GM23338 (cell line): ENCODE measurements at regions not wholly inside any gene's neighbourhood (a gene's known extent, or its start where the extent isn't known, plus 50 kb on each side); places are given as distances from the start of the nearest gene placed in this dataset.

ENCODE experiments used
- ATAC-seq: fragments of 200-7000 bp; cut with Tn5 transposase; 3 replicates; pipeline ENCODE4 v1.9.1; 2020
- DNase-seq: peaks from one replicate; pipeline ENCODE4 v3.0.0-alpha.2; 2015; ENCODE audit warnings: low spot score
- H2AFZ ChIP-seq: fragments of 200-600 bp; sonication (generic); 2 replicates; pipeline ENCODE4 v1.8.0; 2016; ENCODE audit warnings: antibody characterized with exemption, mild to moderate bottlenecking, moderate library complexity
- H3F3A ChIP-seq: fragments of 200-600 bp; sonication (generic); replicated peaks from 2 replicates; pipeline ENCODE4 v1.8.0; 2017; ENCODE audit warnings: antibody characterized with exemption, mixed run types, low read depth
- H3K27ac ChIP-seq: fragments of 200-600 bp; sonication (generic); 2 replicates; pipeline ENCODE4 v1.6.1; 2016; ENCODE audit warnings: low read depth
- H3K27me3 ChIP-seq: fragments of 200-600 bp; sonication (generic); 2 replicates; pipeline ENCODE4 v1.8.0; 2016; ENCODE audit warnings: mild to moderate bottlenecking, mixed run types, moderate library complexity; ENCODE audit not compliant: insufficient read depth
- H3K36me3 ChIP-seq: fragments of 200-600 bp; sonication (generic); 2 replicates; pipeline ENCODE4 v1.8.0; 2016; ENCODE audit warnings: mild to moderate bottlenecking; ENCODE audit not compliant: insufficient read depth
- H3K4me1 ChIP-seq: fragments of 200-600 bp; sonication (generic); 2 replicates; pipeline ENCODE4 v1.8.0; 2016; ENCODE audit warnings: mild to moderate bottlenecking, moderate library complexity; ENCODE audit not compliant: insufficient read depth
- H3K4me2 ChIP-seq: fragments of 200-600 bp; sonication (generic); 2 replicates; pipeline ENCODE4 v1.7.1; 2017; ENCODE audit warnings: mixed run types
- H3K4me3 ChIP-seq: fragments of 200-600 bp; sonication (generic); 2 replicates; pipeline ENCODE4 v1.6.1; 2016; ENCODE audit warnings: mixed run types
- H3K79me2 ChIP-seq: fragments of 200-600 bp; sonication (generic); replicated peaks from 2 replicates; pipeline ENCODE4 v1.8.0; 2017; ENCODE audit warnings: mild to moderate bottlenecking; ENCODE audit not compliant: insufficient read depth
- H3K9me2 ChIP-seq: fragments of 200-600 bp; sonication (generic); 2 replicates; pipeline ENCODE4 v1.8.0; 2017; ENCODE audit not compliant: insufficient read depth
- H4K20me1 ChIP-seq: fragments of 200-600 bp; sonication (generic); replicated peaks from 2 replicates; pipeline ENCODE4 v1.8.0; 2017; ENCODE audit warnings: mild to moderate bottlenecking; ENCODE audit not compliant: insufficient read depth
- H3K27ac Mint-ChIP-seq: 2 replicates; pipeline ENCODE4 v1.8.0; 2020; ENCODE audit warnings: inconsistent platforms, mild to moderate bottlenecking, moderate library complexity, mixed read lengths
- H3K27me3 Mint-ChIP-seq: 3 replicates; pipeline ENCODE4 v1.8.0; 2022; ENCODE audit warnings: low read depth, mild to moderate bottlenecking, moderate library complexity, mixed read lengths, inconsistent platforms; ENCODE audit not compliant: insufficient read depth, poor library complexity
- H3K36me3 Mint-ChIP-seq: 3 replicates; pipeline ENCODE4 v1.8.0; 2021; ENCODE audit warnings: low read depth, mild to moderate bottlenecking, inconsistent platforms, moderate library complexity, mixed read lengths
- H3K4me1 Mint-ChIP-seq: 3 replicates; pipeline ENCODE4 v1.8.0; 2020; ENCODE audit warnings: mild to moderate bottlenecking, inconsistent platforms, mixed read lengths
- H3K4me3 Mint-ChIP-seq: 3 replicates; pipeline ENCODE4 v1.8.0; 2021; ENCODE audit warnings: moderate library complexity, mild to moderate bottlenecking, inconsistent platforms, mixed read lengths
- H3K9me3 Mint-ChIP-seq: 3 replicates; pipeline ENCODE4 v1.8.0; 2020; ENCODE audit warnings: moderate library complexity, mild to moderate bottlenecking, inconsistent platforms, mixed read lengths
- CREB1 ChIP-seq: fragments of 250-450 bp; sonication (Bioruptor Pico); IDR thresholded peaks from 2 replicates; pipeline ENCODE4 v1.5.0; 2020; ENCODE audit warnings: low read depth, mild to moderate bottlenecking, moderate library complexity
- EZH2 ChIP-seq: fragments of 200-600 bp; sonication (generic); IDR thresholded peaks from one replicate; pipeline ENCODE4 v1.8.0; 2017; ENCODE audit warnings: antibody characterized with exemption, mild to moderate bottlenecking, low read depth; ENCODE audit not compliant: unreplicated experiment
- EZH2phosphoT487 ChIP-seq: fragments of 200-600 bp; sonication (generic); IDR thresholded peaks from one replicate; pipeline ENCODE4 v1.8.1; 2018; ENCODE audit warnings: antibody characterized with exemption; ENCODE audit not compliant: unreplicated experiment
- JUNB ChIP-seq: IDR thresholded peaks from one replicate; pipeline ENCODE4 v1.6.1; 2016; ENCODE audit warnings: antibody characterized with exemption; ENCODE audit not compliant: unreplicated experiment
- NANOG ChIP-seq: IDR thresholded peaks from 2 replicates; pipeline ENCODE4 v1.6.1; 2016; ENCODE audit warnings: antibody characterized with exemption, borderline replicate concordance
- POLR2AphosphoS5 ChIP-seq: IDR thresholded peaks from 2 replicates; pipeline ENCODE4 v1.6.1; 2016; ENCODE audit warnings: antibody characterized with exemption, low read depth
- STAT1 ChIP-seq: IDR thresholded peaks from one replicate; pipeline ENCODE4 v1.6.1; 2016; ENCODE audit warnings: antibody characterized with exemption; ENCODE audit not compliant: unreplicated experiment
- ZNF114 ChIP-seq: fragments of 250-450 bp; sonication (Bioruptor Pico); IDR thresholded peaks from 2 replicates; pipeline ENCODE4 v1.5.0; 2020; ENCODE audit warnings: mild to moderate bottlenecking, moderate library complexity
- ZNF331 ChIP-seq: fragments of 250-450 bp; sonication (Bioruptor Pico); IDR thresholded peaks from 2 replicates; pipeline ENCODE4 v1.5.0; 2020; ENCODE audit warnings: low read depth, mild to moderate bottlenecking, moderate library complexity
- TF ChIP-seq, protein P1 (sequence below): fragments of 250-450 bp; sonication (Bioruptor Pico); IDR thresholded peaks from 2 replicates; pipeline ENCODE4 v1.5.0; 2020; ENCODE audit warnings: mild to moderate bottlenecking, moderate library complexity
- TF ChIP-seq, protein P2 (sequence below): IDR thresholded peaks from 2 replicates; pipeline ENCODE4 v1.6.1; 2016; ENCODE audit warnings: antibody characterized with exemption
- TF ChIP-seq, protein P3 (sequence below): IDR thresholded peaks from one replicate; pipeline ENCODE4 v1.6.1; 2018; ENCODE audit warnings: antibody characterized with exemption; ENCODE audit not compliant: unreplicated experiment
- TF ChIP-seq, protein P4 (sequence below), 2 experiments: fragments of 200-600 bp in 1 of 2; sonication (generic) in 1 of 2; conservative IDR thresholded peaks; 2 replicates each; pipeline versions ENCODE4 v1.5.1 to v1.6.1; 2016 to 2017; ENCODE audit warnings: antibody characterized with exemption in 2 of 2, low read depth in 2 of 2, mild to moderate bottlenecking in 2 of 2, moderate library complexity in 1 of 2

DNA sequence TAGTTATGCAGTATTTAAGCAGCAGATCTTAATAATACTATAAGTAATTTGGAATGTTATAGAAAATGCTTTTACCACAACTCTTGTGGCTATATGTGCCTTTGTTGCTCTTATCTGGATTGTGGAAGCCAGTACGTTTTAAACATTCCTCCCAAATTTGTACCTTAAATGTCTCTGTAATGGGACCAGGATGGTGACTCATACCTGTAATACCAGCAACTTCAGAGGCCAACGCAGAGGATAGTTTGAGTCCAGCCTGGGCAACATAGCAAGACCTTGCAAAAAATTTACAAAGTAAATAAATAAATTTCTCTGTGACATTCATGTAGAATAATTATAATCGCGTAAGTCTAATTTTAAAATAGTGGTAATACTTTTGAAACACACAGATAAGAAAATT is 283.1 kb downstream of the POM121L12 start:
- Histone ChIP-seq H3F3A (no peaks in the 10 kb centered on the region), H3K4me3 (no peak overlapping the region), H4K20me1 (no peaks in the 10 kb centered on the region), H3K79me2 (no peaks in the 10 kb centered on the region), H3K9me2 (no peaks in the 10 kb centered on the region), H3K36me3 (no peaks in the 10 kb centered on the region), H3K27me3 (no peaks in the 10 kb centered on the region), H2AFZ (no peak overlapping the region), H3K4me1 (no peaks in the 10 kb centered on the region), H3K4me2 (no peak overlapping the region), H3K27ac (no peak overlapping the region)
- no peaks in the 10 kb centered on the region for H3K4me1 Mint-ChIP-seq
- H3K4me3 Mint-ChIP-seq, result no peak overlapping the region
- H3K36me3 Mint-ChIP-seq, result peaks cover 3% of the 10 kb centered on the region; the same call in 2 of the 3 replicates
- ATAC-seq (no peak), DNase-seq (no peak)
- no peaks in the 10 kb centered on the region for H3K27me3 Mint-ChIP-seq
- TF ChIP-seq NANOG, result no peak
- TF ChIP-seq STAT1, result no peak
- no peak for TF ChIP-seq JUNB
- TF ChIP-seq ZNF114 (CRISPR knock-in tag), result no peak
- no peak for TF ChIP-seq ZNF331 (CRISPR knock-in tag)
- TF ChIP-seq, protein P1, sequence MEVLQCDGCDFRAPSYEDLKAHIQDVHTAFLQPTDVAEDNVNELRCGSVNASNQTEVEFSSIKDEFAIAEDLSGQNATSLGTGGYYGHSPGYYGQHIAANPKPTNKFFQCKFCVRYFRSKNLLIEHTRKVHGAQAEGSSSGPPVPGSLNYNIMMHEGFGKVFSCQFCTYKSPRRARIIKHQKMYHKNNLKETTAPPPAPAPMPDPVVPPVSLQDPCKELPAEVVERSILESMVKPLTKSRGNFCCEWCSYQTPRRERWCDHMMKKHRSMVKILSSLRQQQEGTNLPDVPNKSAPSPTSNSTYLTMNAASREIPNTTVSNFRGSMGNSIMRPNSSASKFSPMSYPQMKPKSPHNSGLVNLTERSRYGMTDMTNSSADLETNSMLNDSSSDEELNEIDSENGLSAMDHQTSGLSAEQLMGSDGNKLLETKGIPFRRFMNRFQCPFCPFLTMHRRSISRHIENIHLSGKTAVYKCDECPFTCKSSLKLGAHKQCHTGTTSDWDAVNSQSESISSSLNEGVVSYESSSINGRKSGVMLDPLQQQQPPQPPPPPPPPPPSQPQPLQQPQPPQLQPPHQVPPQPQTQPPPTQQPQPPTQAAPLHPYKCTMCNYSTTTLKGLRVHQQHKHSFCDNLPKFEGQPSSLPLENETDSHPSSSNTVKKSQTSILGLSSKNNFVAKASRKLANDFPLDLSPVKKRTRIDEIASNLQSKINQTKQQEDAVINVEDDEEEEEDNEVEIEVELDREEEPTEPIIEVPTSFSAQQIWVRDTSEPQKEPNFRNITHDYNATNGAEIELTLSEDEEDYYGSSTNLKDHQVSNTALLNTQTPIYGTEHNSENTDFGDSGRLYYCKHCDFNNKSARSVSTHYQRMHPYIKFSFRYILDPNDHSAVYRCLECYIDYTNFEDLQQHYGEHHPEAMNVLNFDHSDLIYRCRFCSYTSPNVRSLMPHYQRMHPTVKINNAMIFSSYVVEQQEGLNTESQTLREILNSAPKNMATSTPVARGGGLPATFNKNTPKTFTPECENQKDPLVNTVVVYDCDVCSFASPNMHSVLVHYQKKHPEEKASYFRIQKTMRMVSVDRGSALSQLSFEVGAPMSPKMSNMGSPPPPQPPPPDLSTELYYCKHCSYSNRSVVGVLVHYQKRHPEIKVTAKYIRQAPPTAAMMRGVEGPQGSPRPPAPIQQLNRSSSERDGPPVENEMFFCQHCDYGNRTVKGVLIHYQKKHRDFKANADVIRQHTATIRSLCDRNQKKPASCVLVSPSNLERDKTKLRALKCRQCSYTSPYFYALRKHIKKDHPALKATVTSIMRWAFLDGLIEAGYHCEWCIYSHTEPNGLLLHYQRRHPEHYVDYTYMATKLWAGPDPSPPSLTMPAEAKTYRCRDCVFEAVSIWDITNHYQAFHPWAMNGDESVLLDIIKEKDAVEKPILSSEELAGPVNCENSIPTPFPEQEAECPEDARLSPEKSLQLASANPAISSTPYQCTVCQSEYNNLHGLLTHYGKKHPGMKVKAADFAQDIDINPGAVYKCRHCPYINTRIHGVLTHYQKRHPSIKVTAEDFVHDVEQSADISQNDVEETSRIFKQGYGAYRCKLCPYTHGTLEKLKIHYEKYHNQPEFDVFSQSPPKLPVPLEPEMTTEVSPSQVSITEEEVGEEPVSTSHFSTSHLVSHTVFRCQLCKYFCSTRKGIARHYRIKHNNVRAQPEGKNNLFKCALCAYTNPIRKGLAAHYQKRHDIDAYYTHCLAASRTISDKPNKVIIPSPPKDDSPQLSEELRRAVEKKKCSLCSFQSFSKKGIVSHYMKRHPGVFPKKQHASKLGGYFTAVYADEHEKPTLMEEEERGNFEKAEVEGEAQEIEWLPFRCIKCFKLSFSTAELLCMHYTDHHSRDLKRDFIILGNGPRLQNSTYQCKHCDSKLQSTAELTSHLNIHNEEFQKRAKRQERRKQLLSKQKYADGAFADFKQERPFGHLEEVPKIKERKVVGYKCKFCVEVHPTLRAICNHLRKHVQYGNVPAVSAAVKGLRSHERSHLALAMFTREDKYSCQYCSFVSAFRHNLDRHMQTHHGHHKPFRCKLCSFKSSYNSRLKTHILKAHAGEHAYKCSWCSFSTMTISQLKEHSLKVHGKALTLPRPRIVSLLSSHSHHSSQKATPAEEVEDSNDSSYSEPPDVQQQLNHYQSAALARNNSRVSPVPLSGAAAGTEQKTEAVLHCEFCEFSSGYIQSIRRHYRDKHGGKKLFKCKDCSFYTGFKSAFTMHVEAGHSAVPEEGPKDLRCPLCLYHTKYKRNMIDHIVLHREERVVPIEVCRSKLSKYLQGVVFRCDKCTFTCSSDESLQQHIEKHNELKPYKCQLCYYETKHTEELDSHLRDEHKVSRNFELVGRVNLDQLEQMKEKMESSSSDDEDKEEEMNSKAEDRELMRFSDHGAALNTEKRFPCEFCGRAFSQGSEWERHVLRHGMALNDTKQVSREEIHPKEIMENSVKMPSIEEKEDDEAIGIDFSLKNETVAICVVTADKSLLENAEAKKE (CRISPR knock-in tag), result no peak
- TF ChIP-seq, protein P2, sequence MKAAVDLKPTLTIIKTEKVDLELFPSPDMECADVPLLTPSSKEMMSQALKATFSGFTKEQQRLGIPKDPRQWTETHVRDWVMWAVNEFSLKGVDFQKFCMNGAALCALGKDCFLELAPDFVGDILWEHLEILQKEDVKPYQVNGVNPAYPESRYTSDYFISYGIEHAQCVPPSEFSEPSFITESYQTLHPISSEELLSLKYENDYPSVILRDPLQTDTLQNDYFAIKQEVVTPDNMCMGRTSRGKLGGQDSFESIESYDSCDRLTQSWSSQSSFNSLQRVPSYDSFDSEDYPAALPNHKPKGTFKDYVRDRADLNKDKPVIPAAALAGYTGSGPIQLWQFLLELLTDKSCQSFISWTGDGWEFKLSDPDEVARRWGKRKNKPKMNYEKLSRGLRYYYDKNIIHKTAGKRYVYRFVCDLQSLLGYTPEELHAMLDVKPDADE, result no peak
- TF ChIP-seq, protein P3, sequence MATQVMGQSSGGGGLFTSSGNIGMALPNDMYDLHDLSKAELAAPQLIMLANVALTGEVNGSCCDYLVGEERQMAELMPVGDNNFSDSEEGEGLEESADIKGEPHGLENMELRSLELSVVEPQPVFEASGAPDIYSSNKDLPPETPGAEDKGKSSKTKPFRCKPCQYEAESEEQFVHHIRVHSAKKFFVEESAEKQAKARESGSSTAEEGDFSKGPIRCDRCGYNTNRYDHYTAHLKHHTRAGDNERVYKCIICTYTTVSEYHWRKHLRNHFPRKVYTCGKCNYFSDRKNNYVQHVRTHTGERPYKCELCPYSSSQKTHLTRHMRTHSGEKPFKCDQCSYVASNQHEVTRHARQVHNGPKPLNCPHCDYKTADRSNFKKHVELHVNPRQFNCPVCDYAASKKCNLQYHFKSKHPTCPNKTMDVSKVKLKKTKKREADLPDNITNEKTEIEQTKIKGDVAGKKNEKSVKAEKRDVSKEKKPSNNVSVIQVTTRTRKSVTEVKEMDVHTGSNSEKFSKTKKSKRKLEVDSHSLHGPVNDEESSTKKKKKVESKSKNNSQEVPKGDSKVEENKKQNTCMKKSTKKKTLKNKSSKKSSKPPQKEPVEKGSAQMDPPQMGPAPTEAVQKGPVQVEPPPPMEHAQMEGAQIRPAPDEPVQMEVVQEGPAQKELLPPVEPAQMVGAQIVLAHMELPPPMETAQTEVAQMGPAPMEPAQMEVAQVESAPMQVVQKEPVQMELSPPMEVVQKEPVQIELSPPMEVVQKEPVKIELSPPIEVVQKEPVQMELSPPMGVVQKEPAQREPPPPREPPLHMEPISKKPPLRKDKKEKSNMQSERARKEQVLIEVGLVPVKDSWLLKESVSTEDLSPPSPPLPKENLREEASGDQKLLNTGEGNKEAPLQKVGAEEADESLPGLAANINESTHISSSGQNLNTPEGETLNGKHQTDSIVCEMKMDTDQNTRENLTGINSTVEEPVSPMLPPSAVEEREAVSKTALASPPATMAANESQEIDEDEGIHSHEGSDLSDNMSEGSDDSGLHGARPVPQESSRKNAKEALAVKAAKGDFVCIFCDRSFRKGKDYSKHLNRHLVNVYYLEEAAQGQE, result no peak
- TF ChIP-seq EZH2phosphoT487, result no peak
- no peak for TF ChIP-seq CREB1
- no peak for TF ChIP-seq EZH2
- no peak for TF ChIP-seq POLR2AphosphoS5
- TF ChIP-seq, protein P4, sequence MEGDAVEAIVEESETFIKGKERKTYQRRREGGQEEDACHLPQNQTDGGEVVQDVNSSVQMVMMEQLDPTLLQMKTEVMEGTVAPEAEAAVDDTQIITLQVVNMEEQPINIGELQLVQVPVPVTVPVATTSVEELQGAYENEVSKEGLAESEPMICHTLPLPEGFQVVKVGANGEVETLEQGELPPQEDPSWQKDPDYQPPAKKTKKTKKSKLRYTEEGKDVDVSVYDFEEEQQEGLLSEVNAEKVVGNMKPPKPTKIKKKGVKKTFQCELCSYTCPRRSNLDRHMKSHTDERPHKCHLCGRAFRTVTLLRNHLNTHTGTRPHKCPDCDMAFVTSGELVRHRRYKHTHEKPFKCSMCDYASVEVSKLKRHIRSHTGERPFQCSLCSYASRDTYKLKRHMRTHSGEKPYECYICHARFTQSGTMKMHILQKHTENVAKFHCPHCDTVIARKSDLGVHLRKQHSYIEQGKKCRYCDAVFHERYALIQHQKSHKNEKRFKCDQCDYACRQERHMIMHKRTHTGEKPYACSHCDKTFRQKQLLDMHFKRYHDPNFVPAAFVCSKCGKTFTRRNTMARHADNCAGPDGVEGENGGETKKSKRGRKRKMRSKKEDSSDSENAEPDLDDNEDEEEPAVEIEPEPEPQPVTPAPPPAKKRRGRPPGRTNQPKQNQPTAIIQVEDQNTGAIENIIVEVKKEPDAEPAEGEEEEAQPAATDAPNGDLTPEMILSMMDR (conservative IDR thresholded peaks at IDR 0.05; ENCODE audit: low read depth in 2 of 2), result no peak
- H3K27ac Mint-ChIP-seq, result no peak overlapping the region
- peaks cover 6% of the 10 kb centered on the region; the same call in 2 of the 3 replicates for H3K9me3 Mint-ChIP-seq
